Tibial nerve (tissue), 3 donors: ENCODE measurements at regions not wholly inside any gene's neighbourhood (a gene's known extent, or its start where the extent isn't known, plus 50 kb on each side); places are given as distances from the start of the nearest gene placed in this dataset.

Source experiments
- CTCF ChIP-seq, 5 experiments: fragments of 200-600 bp in 3 of 5; fragments of 450-650 bp in 2 of 5; sonication (generic) in 3 of 5; IDR thresholded peaks; one replicate each; pipeline ENCODE4 v1.5.1; 2016 to 2019; ENCODE audit warnings: antibody characterized with exemption in 5 of 5, mild to moderate bottlenecking in 3 of 5, moderate library complexity in 2 of 5
- POLR2A ChIP-seq, 2 donors: fragments of 450-650 bp; IDR thresholded peaks; one replicate each; pipeline ENCODE4 v1.6.1; 2017; ENCODE audit warnings: antibody characterized with exemption in 2 of 2, mild to moderate bottlenecking in 2 of 2, moderate library complexity in 2 of 2

GRCh38 chr6:131390322-131390721 is 182.7 kb upstream of the ARG1 start:
- TF ChIP-seq CTCF (IDR thresholded peaks at IDR 0.05) (no peak), POLR2A (IDR thresholded peaks at IDR 0.05) (no peak)
